ENCODE measurements at regions not wholly inside any gene's neighbourhood (a gene's known extent, or its start where the extent isn't known, plus 50 kb on each side); places are given as distances from the start of the nearest gene placed in this dataset.

- no peak overlapping the region for H3K27ac ChIP-seq (ENCODE audit: low read depth, low read length)
- H3K4me3 ChIP-seq (ENCODE audit: low read depth, low read length): no peak overlapping the region
- H3K9me3 ChIP-seq (ENCODE audit: control insufficient read depth, insufficient read depth, low read length): no peaks in the 10 kb centered on the region
- ChIA-PET POLR2A (interaction anchor here (1.0 to 1.1 kb wide), 2 partner anchors 76 to 93 kb away, joined by 3 to 5 read pairs; partner anchors contain the start of gene CEP85L), CTCF (no interaction called here)
- TF ChIP-seq CTCF (IDR thresholded peaks at IDR 0.05; ENCODE audit: low read depth, low read length): no peak
- DNase-seq (ENCODE audit: low read depth, low spot score): no peak
- H3K27me3 ChIP-seq (ENCODE audit: control insufficient read depth, insufficient read depth, low read length): no peaks in the 10 kb centered on the region
Observed at GRCh38 chr6:118744261-118744941, 93.0 kb upstream of the CEP85L start.

GRCh38 chr6:118743746-118744145 is 92.4 kb upstream of the CEP85L start:
- CTCF ChIA-PET: no interaction called here
- no peaks in the 10 kb centered on the region for H3K9me3 ChIP-seq (ENCODE audit: control insufficient read depth, insufficient read depth, low read length)
- DNase-seq (ENCODE audit: low read depth, low spot score): peak; percentile 51
- POLR2A ChIA-PET: interaction anchor here (1.0 to 1.1 kb wide), 2 partner anchors 75 to 93 kb away, joined by 3 to 5 read pairs; partner anchors contain the start of gene CEP85L
- TF ChIP-seq CTCF (IDR thresholded peaks at IDR 0.05; ENCODE audit: low read depth, low read length): no peak
- H3K27ac ChIP-seq (ENCODE audit: low read depth, low read length): no peak overlapping the region
- no peak overlapping the region for H3K4me3 ChIP-seq (ENCODE audit: low read depth, low read length)
- H3K27me3 ChIP-seq (ENCODE audit: control insufficient read depth, insufficient read depth, low read length): no peaks in the 10 kb centered on the region

- CTCF ChIA-PET: no interaction called here
- POLR2A ChIA-PET: no interaction called here
- no peak for TF ChIP-seq CTCF (IDR thresholded peaks at IDR 0.05; ENCODE audit: low read depth, low read length)
- no peaks in the 10 kb centered on the region for H3K9me3 ChIP-seq (ENCODE audit: control insufficient read depth, insufficient read depth, low read length)
- H3K27ac ChIP-seq (ENCODE audit: low read depth, low read length): no peak overlapping the region
- no peak for DNase-seq (ENCODE audit: low read depth, low spot score)
- no peak overlapping the region for H3K4me3 ChIP-seq (ENCODE audit: low read depth, low read length)
- H3K27me3 ChIP-seq (ENCODE audit: control insufficient read depth, insufficient read depth, low read length): peaks cover 2% of the 10 kb centered on the region
Observed at GRCh38 chr6:118740372-118740771, 89.0 kb upstream of the CEP85L start.

GRCh38 chr6:118739696-118740353 is 88.4 kb upstream of the CEP85L start:
- ChIA-PET CTCF (no interaction called here), POLR2A (no interaction called here)
- no peak for TF ChIP-seq CTCF (IDR thresholded peaks at IDR 0.05; ENCODE audit: low read depth, low read length)
- H3K27ac ChIP-seq (ENCODE audit: low read depth, low read length): no peak overlapping the region
- peaks cover 2% of the 10 kb centered on the region for H3K27me3 ChIP-seq (ENCODE audit: control insufficient read depth, insufficient read depth, low read length)
- H3K9me3 ChIP-seq (ENCODE audit: control insufficient read depth, insufficient read depth, low read length): no peaks in the 10 kb centered on the region
- H3K4me3 ChIP-seq (ENCODE audit: low read depth, low read length): no peak overlapping the region
- DNase-seq (ENCODE audit: low read depth, low spot score): no peak

GRCh38 chr6:118736440-118736839 is 85.0 kb upstream of the CEP85L start:
- POLR2A ChIA-PET: no interaction called here
- CTCF ChIA-PET: interaction anchor here (0.9 kb wide), 1 partner anchor 452 kb away, joined by 3 read pairs; no protein-coding TSS in a partner anchor
- Histone ChIP-seq H3K27me3 (ENCODE audit: control insufficient read depth, insufficient read depth, low read length) (peaks cover 2% of the 10 kb centered on the region), H3K27ac (ENCODE audit: low read depth, low read length) (no peak overlapping the region), H3K9me3 (ENCODE audit: control insufficient read depth, insufficient read depth, low read length) (no peaks in the 10 kb centered on the region), H3K4me3 (ENCODE audit: low read depth, low read length) (no peak overlapping the region)
- DNase-seq (ENCODE audit: low read depth, low spot score): no peak
- TF ChIP-seq CTCF (IDR thresholded peaks at IDR 0.05; ENCODE audit: low read depth, low read length): no peak
